H1 (cell line): ENCODE measurements at regions not wholly inside any gene's neighbourhood (a gene's known extent, or its start where the extent isn't known, plus 50 kb on each side); places are given as distances from the start of the nearest gene placed in this dataset.

Experiments
- CTCF ChIA-PET: fragments of 300-600 bp; sonication (Branson Sonifier 250); formaldehyde crosslinking; loops from one replicate; lab custom pipeline; 2021; ENCODE audit not compliant: partially characterized antibody; lab: Charles Lee
- POLR2A ChIA-PET: fragments of 300-600 bp; sonication (Branson Sonifier 250); formaldehyde crosslinking; loops from one replicate; lab custom pipeline; 2021; ENCODE audit warnings: inconsistent platforms; ENCODE audit not compliant: partially characterized antibody; lab: Charles Lee
- DNase-seq, 2 experiments: peaks; one replicate each; pipeline versions ENCODE4 v3.0.0 to v3.0.0-alpha.2; 2010 to 2022; ENCODE audit warnings: low spot score in 2 of 2, low read depth in 1 of 2, mixed read lengths in 1 of 2
- FAIRE-seq: peaks from 2 replicates; lab custom pipeline; 2011; peaks lifted over from hg19 to GRCh38; lab: Jason Lieb, UNC
- H2AFZ ChIP-seq: 2 replicates; pipeline ENCODE4 v1.8.1; 2012; ENCODE audit warnings: low read length, inconsistent platforms
- H2AK5ac ChIP-seq: 2 replicates; pipeline ENCODE4 v1.6.1; 2013; ENCODE audit warnings: low read depth, low read length
- H2BK120ac ChIP-seq: replicated peaks from 2 replicates; pipeline ENCODE3; 2013; ENCODE audit warnings: low read depth, low read length, inconsistent platforms
- H2BK12ac ChIP-seq: 2 replicates; pipeline ENCODE4 v1.6.1; 2013; ENCODE audit warnings: low read depth, low read length
- H2BK15ac ChIP-seq: 2 replicates; pipeline ENCODE4 v1.6.1; 2013; ENCODE audit warnings: low read length
- H2BK20ac ChIP-seq: 2 replicates; pipeline ENCODE4 v1.6.1; 2013; ENCODE audit warnings: low read length
- H2BK5ac ChIP-seq: 2 replicates; pipeline ENCODE4 v1.6.1; 2013; ENCODE audit warnings: low read depth, low read length
- H3K14ac ChIP-seq: 2 replicates; pipeline ENCODE4 v1.6.1; 2013; ENCODE audit warnings: inconsistent platforms; ENCODE audit not compliant: insufficient read length
- H3K18ac ChIP-seq: 2 replicates; pipeline ENCODE4 v1.6.1; 2013; ENCODE audit warnings: low read length; ENCODE audit errors: extremely low read depth
- H3K23ac ChIP-seq: 2 replicates; pipeline ENCODE4 v1.6.1; 2013; ENCODE audit warnings: inconsistent platforms; ENCODE audit not compliant: insufficient read length
- H3K23me2 ChIP-seq: 2 replicates; pipeline ENCODE4 v1.6.1; 2013; ENCODE audit warnings: low read depth, low read length
- H3K27ac ChIP-seq: 2 replicates; pipeline ENCODE4 v1.6.1; 2011; ENCODE audit warnings: low read depth, low read length, inconsistent platforms
- H3K27me3 ChIP-seq, 4 experiments: replicated peaks in 1 of 4; 1 replicate in 1 of 4; 2 replicates in 3 of 4; pipeline versions ENCODE4 v1.6.1 to v1.8.1; 2011 to 2013; ENCODE audit warnings: low read length in 3 of 4, mild to moderate bottlenecking in 3 of 4, inconsistent platforms in 2 of 4, mixed read lengths in 2 of 4, moderate library complexity in 1 of 4; ENCODE audit not compliant: control insufficient read depth in 3 of 4, insufficient read depth in 3 of 4; ENCODE audit errors: extremely low read depth in 1 of 4
- H3K36me3 ChIP-seq, 4 experiments: 2 replicates each; pipeline versions ENCODE4 v1.6.1 to v1.8.1; 2011 to 2013; ENCODE audit warnings: mild to moderate bottlenecking in 4 of 4, low read length in 3 of 4, moderate library complexity in 2 of 4, control low read depth in 1 of 4, inconsistent platforms in 1 of 4; ENCODE audit not compliant: insufficient read depth in 4 of 4, control insufficient read depth in 2 of 4
- H3K4ac ChIP-seq: replicated peaks from 2 replicates; pipeline ENCODE3; 2013; ENCODE audit warnings: low read length, low read depth, mixed read lengths, inconsistent platforms; ENCODE audit not compliant: insufficient read length
- H3K4me1 ChIP-seq, 4 experiments: replicated peaks in 1 of 4; 1 replicate in 1 of 4; 2 replicates in 3 of 4; pipeline versions ENCODE4 v1.6.1 to v1.8.1; 2011 to 2013; ENCODE audit warnings: low read length in 3 of 4, inconsistent platforms in 2 of 4, mixed read lengths in 1 of 4; ENCODE audit not compliant: insufficient read depth in 4 of 4, control insufficient read depth in 3 of 4
- H3K4me2 ChIP-seq, 2 experiments: 2 replicates each; pipeline versions ENCODE4 v1.6.1 to v1.8.1; 2011 to 2013; ENCODE audit warnings: low read depth in 2 of 2, low read length in 2 of 2, control low read depth in 1 of 2, inconsistent platforms in 1 of 2, mild to moderate bottlenecking in 1 of 2; ENCODE audit not compliant: insufficient read depth in 1 of 2
- H3K4me3 ChIP-seq, 4 experiments: fragments of 200-600, 300-600 bp in 1 of 4; sonication (generic), shearing (Covaris generic), sonication (Bioruptor Twin) in 1 of 4; 2 replicates each; pipeline versions ENCODE4 v1.5.1 to v1.8.1; 2011 to 2016; ENCODE audit warnings: low read length in 4 of 4, low read depth in 3 of 4, control low read depth in 2 of 4, inconsistent platforms in 2 of 4, mild to moderate bottlenecking in 2 of 4, mixed read lengths in 1 of 4, moderate library complexity in 1 of 4; ENCODE audit not compliant: insufficient read depth in 2 of 4; ENCODE audit errors: extremely low read depth in 1 of 4
- H3K56ac ChIP-seq: replicated peaks from 2 replicates; pipeline ENCODE3; 2013; ENCODE audit warnings: low read depth, mild to moderate bottlenecking, mixed read lengths, low read length, inconsistent platforms; ENCODE audit not compliant: insufficient read length
- H3K79me1 ChIP-seq: 2 replicates; pipeline ENCODE4 v1.6.1; 2013; ENCODE audit warnings: low read depth, low read length, control low read depth
- H3K79me2 ChIP-seq, 2 experiments: 2 replicates each; pipeline versions ENCODE4 v1.6.1 to v1.8.1; 2012 to 2013; ENCODE audit warnings: low read length in 2 of 2, mild to moderate bottlenecking in 2 of 2, inconsistent platforms in 1 of 2; ENCODE audit not compliant: insufficient read depth in 2 of 2, control insufficient read depth in 1 of 2
- H3K9ac ChIP-seq, 4 experiments: replicated peaks in 1 of 4; 1 replicate in 1 of 4; 2 replicates in 3 of 4; pipeline versions ENCODE4 v1.6.1 to v1.8.1; 2011 to 2013; ENCODE audit warnings: low read depth in 3 of 4, low read length in 3 of 4, control low read depth in 2 of 4, mild to moderate bottlenecking in 2 of 4, moderate library complexity in 2 of 4, inconsistent platforms in 1 of 4; ENCODE audit errors: extremely low read depth in 1 of 4
- H3K9me3 ChIP-seq, 2 experiments: 2 replicates each; pipeline versions ENCODE4 v1.6.1 to v1.8.1; 2012 to 2013; ENCODE audit warnings: mild to moderate bottlenecking in 2 of 2, moderate library complexity in 2 of 2, control low read depth in 1 of 2, inconsistent platforms in 1 of 2, low read depth in 1 of 2, low read length in 1 of 2, mixed read lengths in 1 of 2; ENCODE audit not compliant: insufficient read depth in 2 of 2
- H4K20me1 ChIP-seq, 2 experiments: replicated peaks in 1 of 2; 2 replicates each; pipeline versions ENCODE3 to v1.8.1; 2011 to 2013; ENCODE audit warnings: inconsistent platforms in 2 of 2, low read length in 2 of 2, mild to moderate bottlenecking in 1 of 2; ENCODE audit not compliant: insufficient read depth in 2 of 2, control insufficient read depth in 1 of 2
- H4K5ac ChIP-seq: 2 replicates; pipeline ENCODE4 v1.6.1; 2013; ENCODE audit warnings: low read length, low read depth, mixed read lengths, inconsistent platforms; ENCODE audit not compliant: insufficient read length
- H4K8ac ChIP-seq: 2 replicates; pipeline ENCODE4 v1.8.0; 2013; ENCODE audit warnings: mild to moderate bottlenecking, moderate library complexity, low read length, inconsistent platforms; ENCODE audit not compliant: insufficient read depth; ENCODE audit errors: extremely low read depth
- H4K91ac ChIP-seq: replicated peaks from 2 replicates; pipeline ENCODE3; 2013; ENCODE audit warnings: low read length, mixed read lengths, inconsistent platforms; ENCODE audit not compliant: insufficient read length
- ATF2 ChIP-seq: IDR thresholded peaks from 2 replicates; pipeline ENCODE4 v1.6.1; 2012; ENCODE audit warnings: low read length, inconsistent platforms
- RAD21 ChIP-seq, 2 experiments: IDR thresholded peaks in 1 of 2; conservative IDR thresholded peaks in 1 of 2; 2 replicates each; pipeline ENCODE4 v1.6.1; 2011; ENCODE audit warnings: low read depth in 2 of 2, low read length in 2 of 2, improper control_type of control experiment in 1 of 2, inconsistent platforms in 1 of 2, mild to moderate bottlenecking in 1 of 2, moderate library complexity in 1 of 2
- ZNF274 ChIP-seq: IDR thresholded peaks from 2 replicates; pipeline ENCODE4 v1.7.0; 2012; ENCODE audit warnings: low read length, borderline replicate concordance; ENCODE audit errors: extremely low read depth
- WGBS, 2 experiments: shearing (Covaris generic) in 1 of 2; methylation state at CpG; one replicate each; pipeline versions ENCODE4 v1.1.6 to v1.1.7; 2013 to 2015; ENCODE audit warnings: low lambda C conversion rate in 2 of 2, mixed read lengths in 2 of 2, inconsistent platforms in 1 of 2, low coverage in 1 of 2, missing lambda C conversion rate in 1 of 2; ENCODE audit not compliant: insufficient replicate concordance in 2 of 2, insufficient coverage in 1 of 2, insufficient read length in 1 of 2; ENCODE audit errors: extremely low coverage in 1 of 2, missing lambda C conversion rate in 1 of 2; 5-methylcytosine and 5-hydroxymethylcytosine counted together

DNA sequence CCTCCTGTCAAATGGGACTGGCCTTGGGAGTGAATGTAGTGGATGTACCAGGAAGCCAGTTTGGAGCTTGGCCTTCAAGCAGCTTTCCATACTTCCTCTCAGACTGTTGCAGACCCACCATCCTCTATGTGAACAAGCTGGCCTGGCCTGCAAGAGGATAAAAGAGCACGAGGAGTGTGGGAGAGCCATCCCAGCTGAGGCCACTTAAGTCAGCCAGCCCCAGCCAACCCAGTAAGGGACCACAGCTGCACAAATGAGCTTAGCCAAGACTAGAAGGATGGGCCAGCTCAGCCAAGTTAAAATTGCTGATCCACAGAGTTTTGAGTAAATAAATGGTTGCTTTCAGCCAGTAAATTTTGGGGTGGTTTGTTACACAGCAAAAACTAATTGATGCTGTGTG is 156.9 kb upstream of the SOX4 start:
- H3K4ac ChIP-seq = no peak overlapping the region
- FAIRE-seq = no peak

More for the DNA sequence above, 156.9 kb upstream of the SOX4 start:
- no peak overlapping the region for H3K23ac ChIP-seq
- 0 out of 7 replicates have a peak, but pooled peaks cover 0 to 3% (median 0%) of the 10 kb centered on the region in 4 experiments for H3K4me1 ChIP-seq
- H3K18ac ChIP-seq = no peak overlapping the region
- POLR2A ChIA-PET = no interaction called here
- 81% methylated on average over 1 of the region's 1 CpG; no CpG with 5 or more reads in 1 of the 2 experiments for WGBS, 2 experiments
- H2BK120ac ChIP-seq = no peak overlapping the region
- H2AFZ ChIP-seq = no peak overlapping the region
- TF ChIP-seq ATF2 (no peak), ZNF274 (no peak), RAD21 (IDR thresholded peaks at IDR 0.05 in 1 of 2, conservative IDR thresholded peaks at IDR 0.05 in 1 of 2; ENCODE audit: low read depth in 2 of 2, low read length in 2 of 2) (no peak)
- no peak overlapping the region for H2BK15ac ChIP-seq
- no peaks in the 10 kb centered on the region for H3K9me3 ChIP-seq
- H4K91ac ChIP-seq = no peak overlapping the region
- H3K79me2 ChIP-seq = no peaks in the 10 kb centered on the region
- H4K5ac ChIP-seq = no peak overlapping the region
- H3K56ac ChIP-seq = no peak overlapping the region
- no peak overlapping the region for H2BK5ac ChIP-seq
- H4K8ac ChIP-seq = no peak overlapping the region
- no peak overlapping the region for H3K27ac ChIP-seq
- H2AK5ac ChIP-seq = no peak overlapping the region
- CTCF ChIA-PET = interaction anchor here (1.0 kb wide), 1 partner anchor 14 kb away, joined by 3 read pairs; no protein-coding TSS in a partner anchor
- no peak overlapping the region for H2BK12ac ChIP-seq
- no peaks in the 10 kb centered on the region for H3K79me1 ChIP-seq
- no peak overlapping the region for H2BK20ac ChIP-seq
- H3K36me3 ChIP-seq = no peaks in the 10 kb centered on the region
- no peaks in the 10 kb centered on the region; a peak in 1 of 7 replicates for H3K27me3 ChIP-seq
- DNase-seq = no peak
- no peak overlapping the region for H3K4me2 ChIP-seq
- H3K4me3 ChIP-seq = no peak overlapping the region
- no peak overlapping the region for H3K14ac ChIP-seq
- H3K23me2 ChIP-seq = no peaks in the 10 kb centered on the region
- H4K20me1 ChIP-seq = no peaks in the 10 kb centered on the region
- no peak overlapping the region for H3K9ac ChIP-seq
